GM12872 (cell line): ENCODE measurements at regions not wholly inside any gene's neighbourhood (a gene's known extent, or its start where the extent isn't known, plus 50 kb on each side); places are given as distances from the start of the nearest gene placed in this dataset.

ENCODE experiments used
- TF ChIP-seq, protein P1 (sequence below): IDR thresholded peaks from 3 replicates; pipeline ENCODE4 v1.5.1; 2011; ENCODE audit warnings: low read depth, mild to moderate bottlenecking, low read length, moderate library complexity; ENCODE audit not compliant: insufficient read depth

- TF ChIP-seq, protein P1, sequence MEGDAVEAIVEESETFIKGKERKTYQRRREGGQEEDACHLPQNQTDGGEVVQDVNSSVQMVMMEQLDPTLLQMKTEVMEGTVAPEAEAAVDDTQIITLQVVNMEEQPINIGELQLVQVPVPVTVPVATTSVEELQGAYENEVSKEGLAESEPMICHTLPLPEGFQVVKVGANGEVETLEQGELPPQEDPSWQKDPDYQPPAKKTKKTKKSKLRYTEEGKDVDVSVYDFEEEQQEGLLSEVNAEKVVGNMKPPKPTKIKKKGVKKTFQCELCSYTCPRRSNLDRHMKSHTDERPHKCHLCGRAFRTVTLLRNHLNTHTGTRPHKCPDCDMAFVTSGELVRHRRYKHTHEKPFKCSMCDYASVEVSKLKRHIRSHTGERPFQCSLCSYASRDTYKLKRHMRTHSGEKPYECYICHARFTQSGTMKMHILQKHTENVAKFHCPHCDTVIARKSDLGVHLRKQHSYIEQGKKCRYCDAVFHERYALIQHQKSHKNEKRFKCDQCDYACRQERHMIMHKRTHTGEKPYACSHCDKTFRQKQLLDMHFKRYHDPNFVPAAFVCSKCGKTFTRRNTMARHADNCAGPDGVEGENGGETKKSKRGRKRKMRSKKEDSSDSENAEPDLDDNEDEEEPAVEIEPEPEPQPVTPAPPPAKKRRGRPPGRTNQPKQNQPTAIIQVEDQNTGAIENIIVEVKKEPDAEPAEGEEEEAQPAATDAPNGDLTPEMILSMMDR: no peak
These were observed 316.1 kb upstream of the TPM1 start for GRCh38 chr15:62726461-62726860.

GRCh38 chr15:62727501-62727900 lies 315.0 kb upstream of the TPM1 start:
- TF ChIP-seq, protein P1: no peak

DNA sequence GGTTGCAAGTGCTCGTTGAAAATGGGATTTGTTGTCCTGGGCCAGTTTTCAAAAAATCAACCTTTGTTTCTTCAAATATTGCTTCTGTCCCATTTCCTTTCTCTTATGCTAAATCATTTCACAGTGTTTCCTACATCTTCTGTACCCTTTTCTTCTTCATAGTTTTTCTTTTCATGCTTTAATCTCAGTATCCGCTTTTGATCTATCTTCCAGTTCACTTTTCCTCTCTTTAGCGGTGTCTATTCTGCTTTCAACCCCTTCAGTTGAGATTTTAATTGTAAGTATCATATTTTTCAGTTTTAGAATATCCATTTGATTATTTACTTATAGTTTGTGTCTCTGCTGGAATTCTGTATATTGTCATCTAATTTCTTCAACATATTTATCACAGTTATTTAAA lies 311.7 kb upstream of the TPM1 start:
- TF ChIP-seq, protein P1: no peak

- TF ChIP-seq, protein P1: no peak
These were observed 310.5 kb upstream of the TPM1 start for GRCh38 chr15:62732078-62732477.

DNA sequence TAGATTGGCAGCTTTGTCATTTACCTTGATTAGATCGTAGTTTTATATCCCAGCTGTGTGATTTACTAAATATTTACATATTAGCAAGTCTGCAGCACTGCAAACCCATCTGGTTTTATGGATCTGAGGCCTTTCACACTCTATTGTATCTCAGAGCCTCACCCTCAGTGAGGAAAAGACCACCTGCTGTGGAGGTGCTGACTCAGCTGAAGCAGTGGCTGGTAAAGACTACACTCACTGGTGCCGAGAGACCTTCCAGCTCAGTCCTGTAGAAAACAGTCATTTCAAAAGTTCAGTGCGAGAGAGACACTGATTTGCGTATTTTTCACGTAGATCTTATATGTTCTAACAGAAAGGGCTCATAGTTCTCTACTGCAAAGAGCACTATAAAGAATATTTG lies 307.8 kb upstream of the TPM1 start:
- TF ChIP-seq, protein P1: no peak

GRCh38 chr15:62736756-62737155 lies 305.8 kb upstream of the TPM1 start:
- TF ChIP-seq, protein P1: no peak

DNA sequence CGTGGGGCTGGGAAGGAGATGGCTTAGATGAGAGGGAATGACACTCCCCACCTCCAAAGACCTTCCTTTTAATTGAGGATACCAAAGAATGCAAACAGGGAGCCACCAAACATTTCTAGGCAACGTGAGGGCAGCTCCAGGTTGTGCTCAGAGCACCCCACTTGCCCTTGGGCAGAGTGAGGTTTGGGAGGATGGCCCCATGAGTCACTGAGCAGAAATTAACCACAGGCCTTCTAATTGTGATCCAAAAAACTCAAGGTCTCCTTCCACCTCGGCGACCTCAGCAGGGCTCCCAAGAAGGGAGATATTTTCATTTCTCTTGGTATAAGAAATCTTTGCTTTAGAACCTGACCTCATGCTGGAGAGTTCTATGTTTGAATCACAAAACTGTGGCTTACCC lies 305.0 kb upstream of the TPM1 start:
- TF ChIP-seq, protein P1: no peak

DNA sequence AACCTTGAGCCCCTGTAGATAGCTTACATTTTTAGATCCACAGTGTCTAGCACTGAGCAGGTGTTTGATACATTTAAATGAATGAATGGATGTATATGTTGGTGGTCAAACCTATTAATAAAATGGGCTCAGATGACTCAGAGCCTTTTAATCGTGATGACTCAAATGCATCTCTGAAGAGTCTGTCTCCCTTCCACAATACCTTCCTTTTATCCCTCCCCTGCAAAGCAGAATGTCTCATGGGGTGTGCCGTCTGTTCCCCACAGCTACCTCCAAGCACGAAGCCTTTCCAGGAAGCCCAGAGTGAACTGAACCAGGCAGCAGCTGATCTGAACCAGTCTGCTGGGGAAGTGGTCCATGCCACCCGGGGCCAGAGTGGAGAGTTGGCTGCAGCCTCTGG lies 303.5 kb upstream of the TPM1 start:
- TF ChIP-seq, protein P1: no peak
